H1 (cell line): ENCODE measurements at regions not wholly inside any gene's neighbourhood (a gene's known extent, or its start where the extent isn't known, plus 50 kb on each side); places are given as distances from the start of the nearest gene placed in this dataset.

Experiments used
- CTCF ChIA-PET: fragments of 300-600 bp; sonication (Branson Sonifier 250); formaldehyde crosslinking; loops from one replicate; lab custom pipeline; 2021; ENCODE audit not compliant: partially characterized antibody; lab: Charles Lee
- POLR2A ChIA-PET: fragments of 300-600 bp; sonication (Branson Sonifier 250); formaldehyde crosslinking; loops from one replicate; lab custom pipeline; 2021; ENCODE audit warnings: inconsistent platforms; ENCODE audit not compliant: partially characterized antibody; lab: Charles Lee
- DNase-seq, 2 experiments: peaks; one replicate each; pipeline versions ENCODE4 v3.0.0 to v3.0.0-alpha.2; 2010 to 2022; ENCODE audit warnings: low spot score in 2 of 2, low read depth in 1 of 2, mixed read lengths in 1 of 2
- FAIRE-seq: peaks from 2 replicates; lab custom pipeline; 2011; peaks lifted over from hg19 to GRCh38; lab: Jason Lieb, UNC
- H2AFZ ChIP-seq: 2 replicates; pipeline ENCODE4 v1.8.1; 2012; ENCODE audit warnings: low read length, inconsistent platforms
- H2AK5ac ChIP-seq: 2 replicates; pipeline ENCODE4 v1.6.1; 2013; ENCODE audit warnings: low read depth, low read length
- H2BK120ac ChIP-seq: replicated peaks from 2 replicates; pipeline ENCODE3; 2013; ENCODE audit warnings: low read depth, low read length, inconsistent platforms
- H2BK12ac ChIP-seq: 2 replicates; pipeline ENCODE4 v1.6.1; 2013; ENCODE audit warnings: low read depth, low read length
- H2BK15ac ChIP-seq: 2 replicates; pipeline ENCODE4 v1.6.1; 2013; ENCODE audit warnings: low read length
- H2BK20ac ChIP-seq: 2 replicates; pipeline ENCODE4 v1.6.1; 2013; ENCODE audit warnings: low read length
- H2BK5ac ChIP-seq: 2 replicates; pipeline ENCODE4 v1.6.1; 2013; ENCODE audit warnings: low read depth, low read length
- H3K14ac ChIP-seq: 2 replicates; pipeline ENCODE4 v1.6.1; 2013; ENCODE audit warnings: inconsistent platforms; ENCODE audit not compliant: insufficient read length
- H3K18ac ChIP-seq: 2 replicates; pipeline ENCODE4 v1.6.1; 2013; ENCODE audit warnings: low read length; ENCODE audit errors: extremely low read depth
- H3K23ac ChIP-seq: 2 replicates; pipeline ENCODE4 v1.6.1; 2013; ENCODE audit warnings: inconsistent platforms; ENCODE audit not compliant: insufficient read length
- H3K23me2 ChIP-seq: 2 replicates; pipeline ENCODE4 v1.6.1; 2013; ENCODE audit warnings: low read depth, low read length
- H3K27ac ChIP-seq: 2 replicates; pipeline ENCODE4 v1.6.1; 2011; ENCODE audit warnings: low read depth, low read length, inconsistent platforms
- H3K27me3 ChIP-seq, 4 experiments: replicated peaks in 1 of 4; 1 replicate in 1 of 4; 2 replicates in 3 of 4; pipeline versions ENCODE4 v1.6.1 to v1.8.1; 2011 to 2013; ENCODE audit warnings: low read length in 3 of 4, mild to moderate bottlenecking in 3 of 4, inconsistent platforms in 2 of 4, mixed read lengths in 2 of 4, moderate library complexity in 1 of 4; ENCODE audit not compliant: control insufficient read depth in 3 of 4, insufficient read depth in 3 of 4; ENCODE audit errors: extremely low read depth in 1 of 4
- H3K36me3 ChIP-seq, 4 experiments: 2 replicates each; pipeline versions ENCODE4 v1.6.1 to v1.8.1; 2011 to 2013; ENCODE audit warnings: mild to moderate bottlenecking in 4 of 4, low read length in 3 of 4, moderate library complexity in 2 of 4, control low read depth in 1 of 4, inconsistent platforms in 1 of 4; ENCODE audit not compliant: insufficient read depth in 4 of 4, control insufficient read depth in 2 of 4
- H3K4ac ChIP-seq: replicated peaks from 2 replicates; pipeline ENCODE3; 2013; ENCODE audit warnings: low read length, low read depth, mixed read lengths, inconsistent platforms; ENCODE audit not compliant: insufficient read length
- H3K4me1 ChIP-seq, 4 experiments: replicated peaks in 1 of 4; 1 replicate in 1 of 4; 2 replicates in 3 of 4; pipeline versions ENCODE4 v1.6.1 to v1.8.1; 2011 to 2013; ENCODE audit warnings: low read length in 3 of 4, inconsistent platforms in 2 of 4, mixed read lengths in 1 of 4; ENCODE audit not compliant: insufficient read depth in 4 of 4, control insufficient read depth in 3 of 4
- H3K4me2 ChIP-seq, 2 experiments: 2 replicates each; pipeline versions ENCODE4 v1.6.1 to v1.8.1; 2011 to 2013; ENCODE audit warnings: low read depth in 2 of 2, low read length in 2 of 2, control low read depth in 1 of 2, inconsistent platforms in 1 of 2, mild to moderate bottlenecking in 1 of 2; ENCODE audit not compliant: insufficient read depth in 1 of 2
- H3K4me3 ChIP-seq, 4 experiments: fragments of 200-600, 300-600 bp in 1 of 4; sonication (generic), shearing (Covaris generic), sonication (Bioruptor Twin) in 1 of 4; 2 replicates each; pipeline versions ENCODE4 v1.5.1 to v1.8.1; 2011 to 2016; ENCODE audit warnings: low read length in 4 of 4, low read depth in 3 of 4, control low read depth in 2 of 4, inconsistent platforms in 2 of 4, mild to moderate bottlenecking in 2 of 4, mixed read lengths in 1 of 4, moderate library complexity in 1 of 4; ENCODE audit not compliant: insufficient read depth in 2 of 4; ENCODE audit errors: extremely low read depth in 1 of 4
- H3K56ac ChIP-seq: replicated peaks from 2 replicates; pipeline ENCODE3; 2013; ENCODE audit warnings: low read depth, mild to moderate bottlenecking, mixed read lengths, low read length, inconsistent platforms; ENCODE audit not compliant: insufficient read length
- H3K79me1 ChIP-seq: 2 replicates; pipeline ENCODE4 v1.6.1; 2013; ENCODE audit warnings: low read depth, low read length, control low read depth
- H3K79me2 ChIP-seq, 2 experiments: 2 replicates each; pipeline versions ENCODE4 v1.6.1 to v1.8.1; 2012 to 2013; ENCODE audit warnings: low read length in 2 of 2, mild to moderate bottlenecking in 2 of 2, inconsistent platforms in 1 of 2; ENCODE audit not compliant: insufficient read depth in 2 of 2, control insufficient read depth in 1 of 2
- H3K9ac ChIP-seq, 4 experiments: replicated peaks in 1 of 4; 1 replicate in 1 of 4; 2 replicates in 3 of 4; pipeline versions ENCODE4 v1.6.1 to v1.8.1; 2011 to 2013; ENCODE audit warnings: low read depth in 3 of 4, low read length in 3 of 4, control low read depth in 2 of 4, mild to moderate bottlenecking in 2 of 4, moderate library complexity in 2 of 4, inconsistent platforms in 1 of 4; ENCODE audit errors: extremely low read depth in 1 of 4
- H3K9me3 ChIP-seq, 2 experiments: 2 replicates each; pipeline versions ENCODE4 v1.6.1 to v1.8.1; 2012 to 2013; ENCODE audit warnings: mild to moderate bottlenecking in 2 of 2, moderate library complexity in 2 of 2, control low read depth in 1 of 2, inconsistent platforms in 1 of 2, low read depth in 1 of 2, low read length in 1 of 2, mixed read lengths in 1 of 2; ENCODE audit not compliant: insufficient read depth in 2 of 2
- H4K20me1 ChIP-seq, 2 experiments: replicated peaks in 1 of 2; 2 replicates each; pipeline versions ENCODE3 to v1.8.1; 2011 to 2013; ENCODE audit warnings: inconsistent platforms in 2 of 2, low read length in 2 of 2, mild to moderate bottlenecking in 1 of 2; ENCODE audit not compliant: insufficient read depth in 2 of 2, control insufficient read depth in 1 of 2
- H4K5ac ChIP-seq: 2 replicates; pipeline ENCODE4 v1.6.1; 2013; ENCODE audit warnings: low read length, low read depth, mixed read lengths, inconsistent platforms; ENCODE audit not compliant: insufficient read length
- H4K8ac ChIP-seq: 2 replicates; pipeline ENCODE4 v1.8.0; 2013; ENCODE audit warnings: mild to moderate bottlenecking, moderate library complexity, low read length, inconsistent platforms; ENCODE audit not compliant: insufficient read depth; ENCODE audit errors: extremely low read depth
- H4K91ac ChIP-seq: replicated peaks from 2 replicates; pipeline ENCODE3; 2013; ENCODE audit warnings: low read length, mixed read lengths, inconsistent platforms; ENCODE audit not compliant: insufficient read length
- BCL11A ChIP-seq, 2 experiments: IDR thresholded peaks; one replicate each; pipeline ENCODE4 v1.6.1; 2011; ENCODE audit warnings: low read depth in 2 of 2, low read length in 2 of 2, mild to moderate bottlenecking in 2 of 2
- CHD1 ChIP-seq: IDR thresholded peaks from 2 replicates; pipeline ENCODE4 v1.6.1; 2012; ENCODE audit warnings: low read depth, low read length, improper control_type of control experiment
- CHD2 ChIP-seq: IDR thresholded peaks from 2 replicates; pipeline ENCODE4 v1.6.1; 2012; ENCODE audit warnings: low read length, improper control_type of control experiment
- E2F6 ChIP-seq: IDR thresholded peaks from 2 replicates; pipeline ENCODE4 v1.6.1; 2012; ENCODE audit warnings: inconsistent platforms
- EZH2 ChIP-seq: fragments of 200-600 bp; sonication (generic); IDR thresholded peaks from 2 replicates; pipeline ENCODE4 v1.7.1; 2012; ENCODE audit warnings: low read depth, mild to moderate bottlenecking, moderate library complexity, low read length, inconsistent platforms; ENCODE audit not compliant: severe bottlenecking
- KDM5A ChIP-seq: fragments of 200-600 bp; IDR thresholded peaks from 2 replicates; pipeline ENCODE4 v1.7.1; 2012; ENCODE audit warnings: mild to moderate bottlenecking, low read length, inconsistent platforms, mixed read lengths
- MAFK ChIP-seq: IDR thresholded peaks from 2 replicates; pipeline ENCODE4 v1.6.1; 2012; ENCODE audit warnings: low read depth, mild to moderate bottlenecking, improper control_type of control experiment, low read length
- NRF1 ChIP-seq: IDR thresholded peaks from 2 replicates; pipeline ENCODE4 v1.6.1; 2011; ENCODE audit warnings: mild to moderate bottlenecking, low read depth, low read length, improper control_type of control experiment
- PHF8 ChIP-seq: fragments of 200-600 bp; sonication (generic); conservative IDR thresholded peaks from 2 replicates; pipeline ENCODE4 v1.7.1; 2012; ENCODE audit warnings: low read depth, mild to moderate bottlenecking, inconsistent platforms, low read length, moderate library complexity
- SAP30 ChIP-seq: fragments of 300-600 bp; sonication (generic); IDR thresholded peaks from 2 replicates; pipeline ENCODE4 v1.7.1; 2012; ENCODE audit warnings: low read length, moderate library complexity, mild to moderate bottlenecking, inconsistent platforms; ENCODE audit not compliant: insufficient read depth, insufficient replicate concordance
- SIRT6 ChIP-seq: IDR thresholded peaks from one replicate; pipeline ENCODE4 v1.7.1; 2012; ENCODE audit warnings: low read length, inconsistent platforms
- WGBS, 2 experiments: shearing (Covaris generic) in 1 of 2; methylation state at CpG; one replicate each; pipeline versions ENCODE4 v1.1.6 to v1.1.7; 2013 to 2015; ENCODE audit warnings: low lambda C conversion rate in 2 of 2, mixed read lengths in 2 of 2, inconsistent platforms in 1 of 2, low coverage in 1 of 2, missing lambda C conversion rate in 1 of 2; ENCODE audit not compliant: insufficient replicate concordance in 2 of 2, insufficient coverage in 1 of 2, insufficient read length in 1 of 2; ENCODE audit errors: extremely low coverage in 1 of 2, missing lambda C conversion rate in 1 of 2; 5-methylcytosine and 5-hydroxymethylcytosine counted together

- Histone ChIP-seq H3K4me1 (no peaks in the 10 kb centered on the region), H2BK120ac (no peak overlapping the region), H3K18ac (no peak overlapping the region), H2AK5ac (no peak overlapping the region), H3K4me2 (no peak overlapping the region), H3K23me2 (no peaks in the 10 kb centered on the region), H3K14ac (no peak overlapping the region), H2BK20ac (no peak overlapping the region), H2BK5ac (no peak overlapping the region), H4K8ac (no peak overlapping the region), H4K91ac (no peak overlapping the region), H2BK15ac (no peak overlapping the region), H3K56ac (no peak overlapping the region), H3K9ac (no peak overlapping the region), H3K79me1 (no peaks in the 10 kb centered on the region), H2AFZ (no peak overlapping the region), H3K4me3 (no peak overlapping the region), H3K27ac (no peak overlapping the region), H3K36me3 (no peaks in the 10 kb centered on the region), H3K27me3 (no peaks in the 10 kb centered on the region), H3K79me2 (no peaks in the 10 kb centered on the region), H3K23ac (no peak overlapping the region), H4K5ac (no peak overlapping the region), H3K4ac (no peak overlapping the region), H3K9me3 (no peaks in the 10 kb centered on the region), H4K20me1 (no peaks in the 10 kb centered on the region), H2BK12ac (no peak overlapping the region)
- no peak for TF ChIP-seq BCL11A (IDR thresholded peaks at IDR 0.05; ENCODE audit: low read depth in 2 of 2, low read length in 2 of 2)
- TF ChIP-seq CHD2, result no peak
- no peak for TF ChIP-seq SIRT6
- no peak for TF ChIP-seq KDM5A
- no peak for TF ChIP-seq NRF1
- TF ChIP-seq MAFK, result no peak
- TF ChIP-seq EZH2, result no peak
- no peak for TF ChIP-seq E2F6
- no peak for TF ChIP-seq PHF8
- TF ChIP-seq CHD1, result no peak
- TF ChIP-seq SAP30, result no peak
- ChIA-PET CTCF (interaction anchor here (1.1 to 1.6 kb wide), 3 partner anchors 8 to 16 kb away, joined by 3 to 5 read pairs (median 3); no protein-coding TSS in a partner anchor), POLR2A (interaction anchor here (0.6 kb wide), 1 partner anchor 650 kb away, joined by 3 read pairs; no protein-coding TSS in a partner anchor)
- DNase-seq (no peak), FAIRE-seq (no peak)
- 87% methylated on average over 2 of the region's 2 CpGs; no CpG with 5 or more reads in 1 of the 2 experiments for WGBS, 2 experiments
Observed at GRCh38 chr13:91238036-91238435, 109.5 kb upstream of the MIR17HG start.
